DMS114 treated with DMSO at 0.1 percent for 48 hours (cell line): ENCODE measurements at regions not wholly inside any gene's neighbourhood (a gene's known extent, or its start where the extent isn't known, plus 50 kb on each side); places are given as distances from the start of the nearest gene placed in this dataset.

ENCODE experiments used
- DNase-seq: peaks from one replicate; lab custom pipeline; 2025; ENCODE audit not compliant: unreplicated experiment; lab: John Stamatoyannopoulos, UW

DNA sequence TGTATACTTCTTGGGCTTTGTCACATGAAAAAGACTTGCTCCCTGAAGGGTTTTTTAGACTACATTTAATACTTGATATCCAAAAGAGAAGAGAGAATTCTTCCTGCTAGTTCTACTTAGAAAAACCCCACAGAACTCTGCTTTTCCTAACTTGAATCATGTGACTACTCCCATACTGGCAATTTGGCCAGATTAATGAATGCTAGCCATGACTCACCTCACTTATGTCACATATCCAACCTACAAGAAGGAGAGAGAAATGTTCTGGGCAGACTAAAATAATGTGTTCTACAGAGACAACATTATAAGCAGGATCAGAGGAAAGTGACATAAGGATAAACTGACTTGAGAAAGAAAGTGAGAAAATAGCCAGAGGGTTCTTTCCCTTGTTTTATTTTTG, 249.3 kb upstream of the GULP1 start:
- no peak for DNase-seq

DNA sequence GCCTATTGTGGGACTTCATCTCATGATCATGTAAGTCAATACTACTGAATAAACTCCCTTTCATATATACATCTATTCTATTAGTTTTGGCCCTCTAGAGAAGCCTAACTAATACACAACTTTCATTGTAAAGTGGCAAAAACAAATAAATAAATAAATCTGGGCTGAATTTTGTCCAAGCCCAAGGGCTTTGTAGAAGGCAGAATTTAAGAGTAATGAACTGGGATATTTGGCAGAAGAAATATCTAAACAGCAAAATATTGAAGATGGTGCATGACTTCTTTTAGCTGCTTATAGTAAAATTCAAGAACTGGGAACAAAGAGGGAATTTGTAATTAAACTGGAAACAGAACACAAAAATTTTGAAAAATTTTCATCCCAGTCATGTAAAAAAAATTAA, 246.7 kb upstream of the GULP1 start:
- no peak for DNase-seq

DNA sequence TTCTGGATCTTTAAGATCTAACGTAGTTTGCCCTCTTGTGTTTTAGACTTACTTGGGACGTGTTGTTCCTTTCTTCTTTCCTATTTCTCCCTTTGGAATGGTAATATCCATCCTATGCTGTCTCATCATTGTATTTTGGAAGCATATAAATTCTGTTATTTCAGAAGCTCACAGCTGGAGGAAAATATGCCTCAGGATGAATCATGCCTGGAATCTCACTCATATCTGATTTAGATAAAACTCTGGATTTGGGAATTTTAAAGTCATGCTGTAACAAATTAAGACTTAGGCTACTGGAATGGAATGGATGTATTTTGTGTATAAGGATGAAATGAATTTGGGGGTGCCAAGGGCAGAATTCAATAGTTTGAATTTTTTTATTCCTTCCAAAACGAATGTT, 245.2 kb upstream of the GULP1 start:
- DNase-seq: no peak

DNA sequence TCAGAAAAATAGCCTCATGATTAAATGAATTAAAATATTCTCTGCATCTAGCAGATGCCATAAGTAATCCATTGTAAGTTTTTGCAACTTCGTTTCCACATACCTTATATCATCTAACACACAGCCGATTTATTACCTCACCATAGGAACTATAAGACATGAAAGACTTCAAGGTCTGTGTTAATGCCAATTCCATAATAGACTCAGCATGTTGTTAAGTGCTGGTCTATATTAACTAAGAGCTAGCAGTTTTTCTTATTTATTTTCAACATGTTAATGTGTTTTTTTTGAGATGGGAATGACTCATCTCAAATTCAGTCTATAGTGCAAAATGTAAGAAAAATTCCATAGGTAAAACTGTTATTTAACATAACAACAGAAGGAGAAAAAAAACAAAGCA, 243.9 kb upstream of the GULP1 start:
- DNase-seq: no peak

DNA sequence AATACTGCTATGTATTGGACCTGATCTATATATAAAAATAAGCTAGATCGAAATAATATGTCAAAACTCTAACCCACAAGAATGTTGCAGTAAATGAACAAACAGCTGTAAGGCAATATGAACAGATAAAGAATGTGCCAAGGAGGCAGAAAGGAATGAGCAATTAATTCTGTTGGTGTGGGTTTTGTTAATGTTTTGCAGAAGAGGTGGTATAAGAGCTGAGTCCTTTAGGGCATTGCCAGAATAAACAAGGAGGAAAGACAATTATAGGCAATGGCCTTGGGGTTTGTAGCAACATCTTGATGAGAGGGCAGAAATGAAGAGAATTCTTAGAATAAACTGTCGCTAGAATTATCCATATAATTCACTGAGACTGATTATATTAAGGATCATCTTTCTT, 240.9 kb upstream of the GULP1 start:
- no peak for DNase-seq

DNA sequence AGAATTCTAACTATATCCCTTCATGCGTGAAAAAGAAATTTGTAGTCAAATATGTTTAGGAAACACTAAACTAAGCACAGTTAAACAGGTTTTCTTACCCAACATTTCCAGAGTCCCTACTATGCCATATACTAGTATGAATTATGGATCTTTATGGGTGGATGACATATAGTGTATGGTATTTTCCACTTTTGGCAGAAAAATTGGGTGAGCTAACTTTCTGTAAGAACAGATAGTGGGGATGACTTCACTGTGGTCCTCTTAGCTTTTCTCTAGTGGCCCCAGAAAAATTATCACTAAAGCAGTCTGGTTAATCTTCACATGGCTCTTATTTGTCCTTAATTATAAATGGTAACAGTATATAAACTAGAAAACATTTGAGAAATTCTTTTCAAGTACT, 240.0 kb upstream of the GULP1 start:
- DNase-seq: no peak

DNA sequence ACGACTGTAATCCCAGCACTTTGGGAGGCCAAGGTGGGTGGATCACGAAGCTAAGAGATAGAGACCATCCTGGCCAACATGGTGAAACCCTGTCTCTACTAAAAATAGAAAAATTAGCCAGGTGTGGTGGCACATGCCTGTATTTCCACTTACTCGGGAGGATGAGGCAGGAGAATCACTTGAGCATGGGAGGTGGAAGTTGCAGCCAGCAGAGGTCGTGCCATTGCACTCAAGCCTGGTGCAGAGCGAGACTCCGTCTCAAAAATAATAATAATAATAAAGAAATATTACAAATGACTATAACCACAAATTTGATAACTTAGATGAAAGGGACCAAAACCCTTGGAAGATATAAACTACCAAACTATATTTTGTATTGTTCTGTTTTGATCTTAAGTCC, 226.3 kb upstream of the GULP1 start:
- no peak for DNase-seq

DNA sequence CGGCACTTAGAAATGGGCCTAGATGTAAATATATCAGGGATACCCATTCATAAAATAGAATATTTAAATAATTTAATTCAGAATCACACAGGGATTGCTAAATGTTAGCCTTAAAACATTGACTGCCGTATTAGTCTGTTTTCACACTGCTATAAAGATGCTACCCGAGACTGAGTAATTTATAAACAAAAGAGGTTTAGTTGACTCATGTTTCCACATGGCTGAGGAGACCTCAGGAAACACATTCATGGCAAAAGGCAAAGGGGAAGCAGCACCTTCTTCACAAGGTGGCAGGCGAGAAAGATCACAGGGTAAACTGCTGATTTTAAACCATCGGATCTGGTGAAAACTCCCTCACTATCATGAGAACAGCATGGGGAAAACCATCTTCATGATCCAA, 223.6 kb upstream of the GULP1 start:
- no peak for DNase-seq

DNA sequence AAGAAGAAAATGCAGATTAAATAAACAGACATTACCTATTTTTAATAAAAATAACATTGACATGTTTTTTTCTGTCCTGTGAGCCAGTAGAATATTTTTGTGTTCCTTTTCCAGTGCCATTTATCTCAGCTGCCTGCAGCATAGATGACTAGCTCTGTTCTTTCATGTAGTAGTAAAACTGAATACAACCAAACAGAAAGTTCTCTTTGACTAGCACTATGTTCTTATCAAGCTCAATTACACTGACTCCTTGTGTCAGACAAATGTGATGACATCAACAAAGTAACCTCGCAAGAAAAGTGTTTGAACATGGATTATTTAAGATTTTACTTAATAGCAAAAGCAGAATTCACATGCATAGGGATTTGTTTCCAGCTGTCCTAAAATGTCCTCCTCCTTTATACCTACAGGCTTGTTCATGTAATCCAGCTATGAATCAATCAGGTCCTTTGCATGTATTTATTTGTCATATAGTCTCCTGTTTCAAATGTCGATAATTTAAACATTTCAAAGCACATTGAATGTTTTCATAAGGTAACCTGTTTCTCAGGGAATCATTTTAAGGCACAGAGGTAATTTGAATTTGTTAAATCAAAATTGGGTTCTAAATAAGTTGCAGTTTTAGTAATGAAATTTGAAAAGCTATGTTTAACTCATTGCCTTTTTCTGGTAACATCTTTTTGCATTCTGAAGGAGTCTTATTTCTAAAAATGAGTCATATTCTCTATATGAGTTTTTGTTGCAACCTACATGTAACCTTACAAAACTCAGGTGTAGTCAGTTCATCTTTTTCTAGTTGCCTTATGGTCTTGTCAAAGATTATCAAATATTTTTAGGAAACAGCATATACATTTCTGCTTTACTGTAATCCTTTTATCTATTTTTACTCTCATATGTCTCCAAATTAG, 215.3 kb upstream of the GULP1 start:
- no peak for DNase-seq

DNA sequence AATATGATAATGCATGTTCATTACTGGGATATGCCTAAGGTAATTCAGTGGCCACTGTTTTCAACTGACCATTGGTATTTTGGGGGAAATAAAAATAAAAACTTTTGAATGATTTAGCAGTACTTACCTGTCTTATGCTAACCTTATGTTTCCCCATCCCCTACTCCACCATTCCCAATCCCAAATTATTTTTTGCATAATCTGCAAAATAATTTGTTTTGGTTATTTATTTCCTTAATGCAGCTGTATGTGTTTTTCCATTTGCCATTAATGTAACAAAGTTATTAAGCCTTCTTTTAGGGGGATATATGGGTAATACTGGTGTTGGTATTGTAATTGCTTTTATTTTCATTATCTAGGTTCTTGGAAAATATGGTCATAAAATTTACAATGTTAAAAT, 213.9 kb upstream of the GULP1 start:
- no peak for DNase-seq

DNA sequence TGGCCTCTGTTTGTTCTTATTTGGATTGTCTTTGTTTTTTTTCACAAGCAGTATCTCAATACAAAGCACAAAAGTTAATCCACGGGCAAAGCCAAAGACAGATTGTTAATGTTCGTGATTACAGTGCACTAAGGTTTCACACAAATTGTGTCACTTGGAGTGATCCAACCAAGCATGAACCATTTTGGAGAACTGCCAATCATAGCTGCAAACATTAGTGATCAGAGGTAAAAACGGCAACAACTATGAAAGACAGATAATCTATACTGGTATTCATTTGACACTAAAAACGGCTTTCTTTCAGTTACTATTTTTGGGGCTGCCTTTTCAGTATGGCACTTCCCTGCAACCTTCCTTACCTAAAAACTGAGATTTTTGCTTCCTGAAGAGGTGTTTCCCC, 213.1 kb upstream of the GULP1 start:
- no peak for DNase-seq

DNA sequence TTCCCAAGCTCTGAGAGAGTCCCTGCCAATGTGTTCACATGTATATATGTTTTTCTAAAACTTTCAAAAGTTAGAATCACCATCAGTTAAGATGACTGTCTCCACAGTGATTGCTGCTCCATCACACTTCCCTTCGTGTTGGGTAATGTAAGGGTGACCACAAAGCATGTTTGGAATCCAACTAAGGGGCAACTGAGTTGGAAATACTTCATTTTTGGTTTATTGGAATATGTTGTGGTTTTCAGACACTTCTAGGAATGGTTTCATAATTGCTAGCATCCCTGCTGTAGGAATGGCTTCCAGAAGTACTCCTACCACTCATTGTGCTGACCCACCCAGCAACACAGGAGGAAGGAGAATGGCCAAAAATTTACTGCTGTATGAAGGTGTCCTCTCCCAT, 212.5 kb upstream of the GULP1 start:
- DNase-seq: no peak

DNA sequence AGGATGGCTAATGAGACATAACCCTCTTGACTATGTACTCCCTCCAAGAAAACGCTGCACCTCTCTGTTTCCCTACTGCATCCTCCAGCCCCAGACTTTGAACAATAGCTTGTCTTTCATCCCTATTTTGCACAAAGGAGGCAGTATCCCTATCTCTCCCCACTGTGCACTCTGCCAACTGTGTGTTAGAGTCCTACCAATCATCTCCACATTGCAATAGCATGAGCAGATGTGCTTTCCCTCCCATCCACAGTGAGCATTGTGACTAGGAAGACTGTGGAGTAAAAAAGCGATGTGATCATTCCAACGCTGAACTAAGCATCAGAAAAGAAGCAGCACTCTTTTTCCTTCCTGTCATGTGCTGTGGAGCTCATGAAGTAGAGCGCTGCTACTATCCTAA, 206.3 kb upstream of the GULP1 start:
- DNase-seq: no peak

DNA sequence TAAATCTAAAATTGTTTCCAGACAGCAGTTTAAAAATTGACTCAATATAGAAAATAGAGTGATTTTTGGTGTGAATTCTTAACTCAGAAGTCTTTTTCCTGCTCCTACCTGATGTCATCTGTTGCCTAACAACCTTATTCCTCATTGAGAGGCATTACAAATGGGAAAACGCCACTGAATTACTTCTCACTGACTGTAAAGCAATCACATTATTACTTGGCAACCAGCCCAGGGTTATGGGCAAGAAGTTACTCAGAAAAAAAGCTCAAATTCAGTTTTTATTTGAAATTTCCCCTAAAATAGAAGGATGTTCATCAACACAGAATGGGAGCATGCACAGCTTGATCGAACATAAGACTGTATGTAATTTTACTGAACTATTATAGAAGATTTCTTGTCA, 201.8 kb upstream of the GULP1 start:
- no peak for DNase-seq

DNA sequence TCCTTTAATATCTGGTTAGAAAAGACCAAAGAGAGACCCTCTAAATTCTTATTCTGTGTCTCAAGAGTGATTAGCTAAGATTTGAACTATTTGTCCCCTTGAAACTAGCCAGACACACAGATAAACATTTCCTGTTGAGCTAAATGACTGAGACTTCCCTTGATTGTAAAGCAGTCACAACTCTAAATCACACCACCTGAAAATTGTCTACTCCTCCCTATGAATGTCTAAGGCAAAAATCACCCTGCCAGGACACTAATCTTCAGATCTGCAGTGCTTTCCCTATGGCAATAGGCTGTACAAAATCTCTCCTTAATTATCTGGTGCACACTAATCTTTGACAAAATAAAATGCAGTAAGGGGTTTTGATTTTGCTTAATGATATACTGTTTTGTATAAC, 200.5 kb upstream of the GULP1 start:
- DNase-seq: no peak

DNA sequence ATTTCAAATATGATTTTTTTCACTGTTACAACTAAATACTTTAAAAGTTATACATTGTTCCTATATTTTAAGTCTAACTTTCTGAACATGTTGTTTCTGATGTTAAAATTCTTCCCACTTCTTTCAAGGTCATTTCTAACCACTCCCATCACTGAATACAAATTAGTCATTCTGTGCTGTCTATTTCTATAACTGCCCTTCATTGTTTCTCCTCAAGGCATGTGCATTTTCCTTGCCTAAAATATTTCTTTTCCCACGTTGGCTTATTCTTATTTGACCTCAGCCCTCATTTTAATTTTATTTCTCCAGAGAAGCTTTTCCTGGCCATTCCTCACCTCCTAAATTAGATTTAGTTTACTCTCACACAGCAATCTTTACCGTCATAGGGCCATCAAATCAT, 198.9 kb upstream of the GULP1 start:
- DNase-seq: no peak

DNA sequence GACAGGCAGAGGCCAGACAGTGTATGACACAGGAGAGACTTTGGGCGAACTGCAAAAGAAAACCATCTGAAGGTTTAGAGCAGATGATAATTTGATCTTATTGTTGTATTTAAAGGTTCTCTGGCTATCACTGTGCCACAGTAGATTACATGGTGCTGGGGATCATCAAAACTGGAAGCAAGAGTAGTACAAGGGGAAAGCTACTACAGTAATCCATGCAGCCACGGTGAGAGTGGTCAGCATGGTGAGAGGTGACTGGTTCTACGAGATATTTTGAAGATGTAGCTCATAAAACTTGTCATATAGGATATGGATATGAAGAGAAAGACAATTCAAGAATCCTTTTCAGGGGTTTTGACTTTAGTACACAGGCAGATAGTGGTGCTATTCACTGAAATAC, 194.8 kb upstream of the GULP1 start:
- no peak for DNase-seq

DNA sequence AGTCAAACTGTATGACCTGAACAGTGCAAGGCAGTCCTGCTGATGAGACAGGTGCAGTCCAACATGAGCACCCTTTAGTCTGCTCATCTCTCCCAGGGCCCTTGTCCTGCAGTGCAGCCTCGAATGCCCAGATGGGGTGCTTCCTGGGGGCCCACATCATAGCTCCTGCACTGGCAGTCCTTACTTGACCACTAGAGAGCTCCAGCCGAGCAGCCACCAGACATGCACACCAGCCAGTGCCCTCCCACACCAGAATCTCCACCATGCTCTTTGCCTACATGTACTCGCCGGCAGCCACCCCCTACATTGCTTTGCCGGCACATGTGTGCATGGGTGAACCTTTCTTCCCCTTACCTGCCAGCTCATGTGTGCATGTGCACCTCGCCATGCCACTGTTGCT, 188.8 kb upstream of the GULP1 start:
- no peak for DNase-seq

DNA sequence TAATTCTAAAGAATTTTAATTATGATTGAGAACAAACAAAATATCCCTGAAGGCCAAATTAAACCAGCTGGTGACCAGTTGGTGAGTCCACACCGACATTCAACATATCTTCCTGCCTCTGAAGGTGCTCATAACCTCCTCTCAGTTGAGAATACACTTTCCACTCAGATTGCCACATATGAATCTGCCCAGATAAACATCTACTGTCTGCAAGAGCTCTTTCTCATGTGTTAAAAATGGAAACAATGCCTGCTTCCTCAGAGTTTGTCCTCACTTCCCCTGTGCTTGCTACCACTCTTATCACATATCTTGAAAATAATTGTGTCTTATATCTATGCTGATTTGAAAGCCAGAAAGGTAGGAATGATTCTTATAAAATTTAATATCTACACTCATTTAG, 177.7 kb upstream of the GULP1 start:
- DNase-seq: no peak

DNA sequence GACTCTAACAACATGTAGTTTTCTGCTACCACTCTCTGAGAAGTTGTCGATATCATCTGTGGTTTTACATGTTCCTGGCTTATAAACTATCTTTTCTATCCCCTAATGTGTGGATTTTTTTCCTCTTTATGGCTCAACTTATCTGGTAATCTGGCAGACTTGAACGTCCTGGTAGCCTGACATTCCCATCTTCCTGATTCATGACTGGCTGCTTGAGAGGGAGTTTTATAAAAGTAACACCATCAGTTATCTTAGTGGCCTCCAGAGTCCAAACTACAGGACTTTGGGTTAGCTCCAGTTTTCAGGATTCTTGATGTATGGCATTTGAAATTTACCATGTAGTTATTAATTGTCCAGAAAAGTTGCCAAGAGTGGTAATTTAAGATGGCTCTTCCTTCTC, 174.0 kb upstream of the GULP1 start:
- no peak for DNase-seq

DNA sequence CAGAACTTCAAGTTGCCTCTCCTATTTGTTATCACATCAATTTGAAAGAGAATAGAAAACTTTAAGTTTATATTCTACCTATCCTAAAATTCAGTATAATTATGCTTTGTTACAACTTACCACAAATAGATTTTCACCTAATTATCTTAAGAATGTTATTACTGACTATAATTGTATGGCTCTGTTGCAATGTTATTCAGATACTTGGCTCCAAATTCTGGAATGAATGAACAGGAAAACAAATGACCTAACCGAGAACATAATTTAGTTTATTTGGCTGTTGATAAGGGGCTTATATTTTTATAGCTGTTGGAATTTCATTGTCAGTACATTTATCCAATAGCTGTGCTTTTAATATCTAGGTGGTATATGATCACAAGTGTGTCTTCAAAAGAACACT, 173.2 kb upstream of the GULP1 start:
- no peak for DNase-seq

DNA sequence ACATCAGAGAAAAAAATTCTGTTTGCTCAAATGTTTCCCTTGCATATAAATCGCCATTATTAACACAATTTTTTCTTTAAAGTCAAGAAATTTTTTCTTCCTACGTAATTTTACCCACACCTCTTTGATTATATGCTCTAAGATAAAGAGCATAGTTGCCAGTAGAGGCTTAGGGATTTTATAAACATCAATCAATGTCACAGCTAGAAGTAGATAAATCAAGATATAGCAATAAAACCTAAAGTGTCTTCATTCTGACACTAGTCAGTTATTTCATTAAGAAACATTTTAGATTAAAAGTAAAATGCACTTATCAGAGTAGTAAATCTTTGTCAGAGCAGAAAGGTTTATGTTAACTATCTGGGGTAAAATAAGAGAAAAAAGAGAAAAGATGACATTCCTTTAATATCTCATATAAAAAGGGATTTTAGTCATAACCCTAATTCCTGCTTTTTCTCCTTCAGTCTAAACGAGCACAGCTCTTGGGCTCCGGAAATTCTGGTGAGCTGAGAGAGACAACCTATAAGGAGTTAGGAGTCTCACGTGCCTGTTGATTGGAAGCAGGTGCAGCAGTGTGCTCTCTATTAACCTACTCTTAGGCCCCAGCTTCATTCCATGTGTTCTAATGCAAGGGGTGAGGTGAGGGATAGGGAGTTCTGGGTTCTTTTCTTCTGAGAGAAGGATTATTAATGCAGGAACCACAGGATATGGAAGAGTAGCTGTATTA, 172.4 kb upstream of the GULP1 start:
- no peak for DNase-seq

DNA sequence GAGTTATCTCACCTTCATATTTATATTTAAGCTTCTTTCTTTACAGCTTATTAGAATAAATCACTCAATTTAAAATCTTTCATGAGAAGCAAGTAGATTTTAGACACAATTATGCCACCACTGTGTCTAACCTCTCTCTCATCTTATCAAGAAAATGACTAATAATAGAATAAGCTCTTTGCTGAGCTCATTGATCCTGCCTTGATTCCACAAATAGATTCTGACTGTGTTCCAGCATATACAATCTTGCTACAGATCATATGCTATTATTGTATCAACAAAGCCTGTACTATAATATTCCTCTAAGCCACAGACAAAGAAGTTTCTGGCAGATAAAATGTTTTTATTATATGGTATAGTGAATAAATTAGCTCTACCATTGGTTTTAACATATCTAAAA, 168.7 kb upstream of the GULP1 start:
- no peak for DNase-seq
